ENCODE measurements at regions not wholly inside any gene's neighbourhood (a gene's known extent, or its start where the extent isn't known, plus 50 kb on each side); places are given as distances from the start of the nearest gene placed in this dataset.
"Not testable (repeated sequence)": the region's sequence is repeated elsewhere in the genome, so short reads cannot be mapped to it uniquely, and the experiment has no call there.

GRCh38 chr5:127163750-127164149 lies 90.4 kb upstream of the C5orf63 start:
- H3K9me3 ChIP-seq = peaks cover 0 to 4% (median 0%) of the 10 kb centered on the region in 8 donors
- H3K36me3 ChIP-seq = no peaks in the 10 kb centered on the region
- DNase-seq = no peak
- H3K27ac ChIP-seq = no peak overlapping the region
- TF ChIP-seq POLR2A (IDR thresholded peaks at IDR 0.05) (no peak), POLR2AphosphoS5 (IDR thresholded peaks at IDR 0.05) (no peak), CTCF (IDR thresholded peaks at IDR 0.05 in 8 of 11, conservative IDR thresholded peaks at IDR 0.05 in 3 of 11) (no peak)
- intact Hi-C loops (cut with DNase I; ENCODE audit: low total_unique reads) = no loop called here
- no peaks in the 10 kb centered on the region for H3K27me3 ChIP-seq (replicated peaks in 1 of 7)
- no peaks in the 10 kb centered on the region for H3K4me1 ChIP-seq
- no peak overlapping the region for H3K4me3 ChIP-seq

- TF ChIP-seq POLR2A (IDR thresholded peaks at IDR 0.05) = no peak
- TF ChIP-seq CTCF (IDR thresholded peaks at IDR 0.05 in 8 of 11, conservative IDR thresholded peaks at IDR 0.05 in 3 of 11) = no peak
- no peak for TF ChIP-seq POLR2AphosphoS5 (IDR thresholded peaks at IDR 0.05)
- Histone ChIP-seq H3K4me3 (no peak overlapping the region), H3K9me3 (peaks cover 0 to 12% (median 9%) of the 10 kb centered on the region in 8 donors), H3K36me3 (no peaks in the 10 kb centered on the region), H3K27me3 (replicated peaks in 1 of 7) (no peaks in the 10 kb centered on the region), H3K27ac (no peak overlapping the region), H3K4me1 (no peaks in the 10 kb centered on the region)
- no peak for DNase-seq
- intact Hi-C loops (cut with DNase I; ENCODE audit: low total_unique reads) = no loop called here
- WGBS, 5 donors = 87 to 93% (median 90%) methylated on average over 10 of the region's 10 CpGs
Measured at GRCh38 chr5:127170918-127171600, 97.8 kb upstream of the C5orf63 start.

- H3K27me3 ChIP-seq (replicated peaks in 1 of 7) = no peaks in the 10 kb centered on the region
- WGBS, 5 donors = 84 to 89% (median 86%) methylated on average over 2 of the region's 2 CpGs
- intact Hi-C loops (cut with DNase I; ENCODE audit: low total_unique reads) = no loop called here
- no peak for TF ChIP-seq POLR2A (IDR thresholded peaks at IDR 0.05)
- TF ChIP-seq CTCF (IDR thresholded peaks at IDR 0.05 in 8 of 11, conservative IDR thresholded peaks at IDR 0.05 in 3 of 11) = no peak
- no peak for TF ChIP-seq POLR2AphosphoS5 (IDR thresholded peaks at IDR 0.05)
- no peak overlapping the region for H3K4me3 ChIP-seq
- DNase-seq = no peak
- peaks cover 0 to 12% (median 9%) of the 10 kb centered on the region in 8 donors for H3K9me3 ChIP-seq
- no peaks in the 10 kb centered on the region for H3K36me3 ChIP-seq
- H3K27ac ChIP-seq = no peak overlapping the region
- no peaks in the 10 kb centered on the region for H3K4me1 ChIP-seq
Measured at GRCh38 chr5:127176769-127177168, 103.5 kb upstream of the C5orf63 start.

- H3K9me3 ChIP-seq; H3K4me3 ChIP-seq; H3K27ac ChIP-seq; intact Hi-C loops (cut with DNase I; ENCODE audit: low total_unique reads); H3K27me3 ChIP-seq (replicated peaks in 1 of 7); H3K4me1 ChIP-seq; H3K36me3 ChIP-seq; DNase-seq: not testable (repeated sequence)
- WGBS, 5 donors = 89 to 93% (median 91%) methylated on average over 8 of the region's 8 CpGs
Measured at GRCh38 chr5:127182631-127183030, 108.0 kb upstream of the MEGF10 start.

- intact Hi-C loops (cut with DNase I; ENCODE audit: low total_unique reads) = no loop called here
- Histone ChIP-seq H3K4me3 (no peak overlapping the region), H3K36me3 (no peaks in the 10 kb centered on the region), H3K9me3 (no peaks in the 10 kb centered on the region), H3K4me1 (no peaks in the 10 kb centered on the region), H3K27ac (no peak overlapping the region), H3K27me3 (replicated peaks in 1 of 7) (no peaks in the 10 kb centered on the region)
- WGBS, 5 donors = 84 to 93% (median 92%) methylated on average over 7 of the region's 7 CpGs
- DNase-seq = no peak
- TF ChIP-seq POLR2AphosphoS5 (IDR thresholded peaks at IDR 0.05) (no peak), CTCF (IDR thresholded peaks at IDR 0.05 in 8 of 11, conservative IDR thresholded peaks at IDR 0.05 in 3 of 11) (no peak), POLR2A (IDR thresholded peaks at IDR 0.05) (no peak)
Measured at GRCh38 chr5:127183332-127183731, 107.3 kb upstream of the MEGF10 start.
